GM21717 (cell line): ENCODE measurements at regions not wholly inside any gene's neighbourhood (a gene's known extent, or its start where the extent isn't known, plus 50 kb on each side); places are given as distances from the start of the nearest gene placed in this dataset.

Source experiments
- ATAC-seq: cut with Tn5 transposase; IDR thresholded peaks from one replicate; pipeline ENCODE4 v1.9.1; 2021; ENCODE audit warnings: mild to moderate bottlenecking, moderate library complexity; ENCODE audit not compliant: unreplicated experiment

GRCh38 chr22:48439560-48440135, 1388.0 kb downstream of the BRD1 start:
- ATAC-seq = no peak

GRCh38 chr22:48438800-48439559, 1388.7 kb downstream of the BRD1 start:
- no peak for ATAC-seq

GRCh38 chr22:48438096-48438495, 1389.6 kb downstream of the BRD1 start:
- no peak for ATAC-seq

GRCh38 chr22:48436201-48436931, 1391.3 kb downstream of the BRD1 start:
- no peak for ATAC-seq

GRCh38 chr22:48434868-48435250, 1392.8 kb downstream of the BRD1 start:
- ATAC-seq = no peak

GRCh38 chr22:48434156-48434867, 1393.4 kb downstream of the BRD1 start:
- ATAC-seq = no peak

GRCh38 chr22:48433647-48434046, 1394.0 kb downstream of the BRD1 start:
- no peak for ATAC-seq

- no peak for ATAC-seq
Observed at GRCh38 chr22:48432781-48433518, 1394.7 kb downstream of the BRD1 start.

GRCh38 chr22:48431536-48432315, 1395.9 kb downstream of the BRD1 start:
- ATAC-seq = no peak

GRCh38 chr22:48431014-48431413, 1396.7 kb downstream of the BRD1 start:
- ATAC-seq = no peak

GRCh38 chr22:48429446-48430020, 1398.1 kb downstream of the BRD1 start:
- ATAC-seq = no peak

GRCh38 chr22:48428631-48429371, 1398.9 kb downstream of the BRD1 start:
- no peak for ATAC-seq

- no peak for ATAC-seq
Observed at GRCh38 chr22:48427731-48428211, 1399.9 kb downstream of the BRD1 start.

- ATAC-seq = no peak
Observed at GRCh38 chr22:48426466-48427380, 1401.0 kb downstream of the BRD1 start.

- ATAC-seq = no peak
Observed at GRCh38 chr22:48425641-48426040, 1402.0 kb downstream of the BRD1 start.

- no peak for ATAC-seq
Observed at GRCh38 chr22:48425091-48425506, 1402.6 kb downstream of the BRD1 start.

GRCh38 chr22:48424661-48425060, 1403.0 kb downstream of the BRD1 start:
- no peak for ATAC-seq

GRCh38 chr22:48424201-48424627, 1403.5 kb downstream of the BRD1 start:
- no peak for ATAC-seq
